Prostate gland (tissue), 2 donors: ENCODE measurements at regions not wholly inside any gene's neighbourhood (a gene's known extent, or its start where the extent isn't known, plus 50 kb on each side); places are given as distances from the start of the nearest gene placed in this dataset.

Experiments used
- CTCF ChIP-seq, 4 experiments: fragments of 200-600 bp in 2 of 4; fragments of 450-650 bp in 2 of 4; sonication (generic) in 2 of 4; IDR thresholded peaks; 1 replicate in 3 of 4; 2 replicates in 1 of 4; pipeline ENCODE4 v1.5.1; 2016 to 2019; ENCODE audit warnings: antibody characterized with exemption in 4 of 4, mild to moderate bottlenecking in 2 of 4, moderate library complexity in 2 of 4
- POLR2A ChIP-seq: fragments of 450-650 bp; IDR thresholded peaks from one replicate; pipeline ENCODE4 v1.6.1; 2016; ENCODE audit warnings: antibody characterized with exemption, mild to moderate bottlenecking
- POLR2AphosphoS5 ChIP-seq: sonication (generic); formaldehyde crosslinking; IDR thresholded peaks from one replicate; pipeline ENCODE4 v1.6.1; 2017; ENCODE audit warnings: antibody characterized with exemption

- no peak for TF ChIP-seq POLR2A
- TF ChIP-seq CTCF (IDR thresholded peaks at IDR 0.05): no peak
- no peak for TF ChIP-seq POLR2AphosphoS5
These were observed 163.9 kb upstream of the DAPK1 start for GRCh38 chr9:87333802-87334201.
